ENCODE measurements at regions not wholly inside any gene's neighbourhood (a gene's known extent, or its start where the extent isn't known, plus 50 kb on each side); places are given as distances from the start of the nearest gene placed in this dataset.

DNA sequence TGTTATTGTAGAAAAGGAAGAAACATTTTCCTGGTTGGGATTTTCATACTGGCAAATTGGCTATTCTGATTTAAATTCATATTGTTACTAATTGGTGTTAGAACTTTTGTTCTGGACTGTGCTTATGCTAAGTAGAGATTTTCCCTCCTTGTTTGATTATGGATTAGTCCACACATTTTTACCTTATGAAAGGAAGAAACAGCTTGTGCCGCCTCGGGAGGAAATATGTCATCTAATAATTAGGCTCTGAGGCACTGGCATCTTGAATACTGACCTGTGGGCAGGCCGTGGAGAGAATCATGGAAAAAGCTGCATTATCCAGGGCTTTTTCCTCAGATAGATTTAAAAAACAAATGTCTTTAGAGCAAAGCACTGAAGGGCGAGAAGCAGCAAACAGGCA is 344.3 kb upstream of the TBL1XR1 start:
- peaks cover 59% of the 10 kb centered on the region for H3K4me1 ChIP-seq (ENCODE audit: low read length)
- H3K36me3 ChIP-seq (replicated peaks; ENCODE audit: insufficient read depth, low read length): no peaks in the 10 kb centered on the region
- no peak overlapping the region for H2AFZ ChIP-seq (ENCODE audit: low read length)
- no peak overlapping the region for H3K27ac ChIP-seq (ENCODE audit: low read length)
- H3F3A ChIP-seq (ENCODE audit: insufficient read depth, low read length): peaks cover 36% of the 10 kb centered on the region
- H3K79me2 ChIP-seq (ENCODE audit: low read length): no peaks in the 10 kb centered on the region
- no peak for TF ChIP-seq EZH2phosphoT487 (IDR thresholded peaks at IDR 0.05; ENCODE audit: low read length)
- peak overlapping the region; percentile 5; the same call in 1 of the 2 replicates for H3K4me2 ChIP-seq (ENCODE audit: low read depth, low read length)
- H4K20me1 ChIP-seq (ENCODE audit: insufficient read depth, low read length): no peaks in the 10 kb centered on the region
- H3K4me3 ChIP-seq (ENCODE audit: low read length): no peak overlapping the region
- no peak for DNase-seq
- H3K9me3 ChIP-seq (replicated peaks; ENCODE audit: insufficient read depth, low read length): no peaks in the 10 kb centered on the region
- H3K9ac ChIP-seq (ENCODE audit: low read length): no peak overlapping the region
- H3K9me2 ChIP-seq (replicated peaks; ENCODE audit: insufficient read depth, low read length): no peaks in the 10 kb centered on the region
- H3K27me3 ChIP-seq (replicated peaks; ENCODE audit: insufficient read depth, low read length): no peaks in the 10 kb centered on the region

DNA sequence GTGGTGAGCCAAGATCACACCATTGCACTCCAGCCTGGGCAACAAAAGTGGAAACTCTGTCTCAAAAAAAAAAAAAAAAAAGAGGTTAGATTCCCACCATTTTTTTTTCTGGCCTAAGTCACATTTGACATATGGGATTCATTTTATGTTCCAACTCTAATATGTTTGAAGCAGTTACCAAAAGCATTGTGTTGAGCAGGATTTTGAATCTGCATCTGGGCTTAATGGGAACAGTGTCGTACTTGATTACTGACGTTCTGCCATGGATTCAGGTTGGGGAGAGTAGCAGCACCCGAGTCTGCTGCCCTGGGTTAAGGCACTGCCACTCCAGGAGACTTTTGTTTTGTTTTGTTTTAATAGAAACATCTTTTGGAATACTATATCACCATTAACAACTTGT is 348.7 kb upstream of the TBL1XR1 start:
- DNase-seq: no peak
- no peaks in the 10 kb centered on the region for H3F3A ChIP-seq (ENCODE audit: insufficient read depth, low read length)
- H3K36me3 ChIP-seq (replicated peaks; ENCODE audit: insufficient read depth, low read length): no peaks in the 10 kb centered on the region
- no peak overlapping the region for H3K9ac ChIP-seq (ENCODE audit: low read length)
- H3K79me2 ChIP-seq (ENCODE audit: low read length): no peaks in the 10 kb centered on the region
- H3K4me2 ChIP-seq (ENCODE audit: low read depth, low read length): no peak overlapping the region
- H3K27me3 ChIP-seq (replicated peaks; ENCODE audit: insufficient read depth, low read length): no peaks in the 10 kb centered on the region
- no peaks in the 10 kb centered on the region for H4K20me1 ChIP-seq (ENCODE audit: insufficient read depth, low read length)
- TF ChIP-seq, protein P1, sequence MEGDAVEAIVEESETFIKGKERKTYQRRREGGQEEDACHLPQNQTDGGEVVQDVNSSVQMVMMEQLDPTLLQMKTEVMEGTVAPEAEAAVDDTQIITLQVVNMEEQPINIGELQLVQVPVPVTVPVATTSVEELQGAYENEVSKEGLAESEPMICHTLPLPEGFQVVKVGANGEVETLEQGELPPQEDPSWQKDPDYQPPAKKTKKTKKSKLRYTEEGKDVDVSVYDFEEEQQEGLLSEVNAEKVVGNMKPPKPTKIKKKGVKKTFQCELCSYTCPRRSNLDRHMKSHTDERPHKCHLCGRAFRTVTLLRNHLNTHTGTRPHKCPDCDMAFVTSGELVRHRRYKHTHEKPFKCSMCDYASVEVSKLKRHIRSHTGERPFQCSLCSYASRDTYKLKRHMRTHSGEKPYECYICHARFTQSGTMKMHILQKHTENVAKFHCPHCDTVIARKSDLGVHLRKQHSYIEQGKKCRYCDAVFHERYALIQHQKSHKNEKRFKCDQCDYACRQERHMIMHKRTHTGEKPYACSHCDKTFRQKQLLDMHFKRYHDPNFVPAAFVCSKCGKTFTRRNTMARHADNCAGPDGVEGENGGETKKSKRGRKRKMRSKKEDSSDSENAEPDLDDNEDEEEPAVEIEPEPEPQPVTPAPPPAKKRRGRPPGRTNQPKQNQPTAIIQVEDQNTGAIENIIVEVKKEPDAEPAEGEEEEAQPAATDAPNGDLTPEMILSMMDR (IDR thresholded peaks at IDR 0.05; ENCODE audit: low read length): no peak
- no peak for TF ChIP-seq EZH2 (optimal IDR thresholded peaks at IDR 0.05; ENCODE audit: low read depth, low read length)
- no peak for TF ChIP-seq EZH2phosphoT487 (IDR thresholded peaks at IDR 0.05; ENCODE audit: low read length)
- H3K4me1 ChIP-seq (ENCODE audit: low read length): peaks cover 23% of the 10 kb centered on the region
- H2AFZ ChIP-seq (ENCODE audit: low read length): no peak overlapping the region
- no peaks in the 10 kb centered on the region for H3K9me2 ChIP-seq (replicated peaks; ENCODE audit: insufficient read depth, low read length)
- no peak overlapping the region for H3K4me3 ChIP-seq (ENCODE audit: low read length)
- no peak overlapping the region for H3K27ac ChIP-seq (ENCODE audit: low read length)
- no peaks in the 10 kb centered on the region for H3K9me3 ChIP-seq (replicated peaks; ENCODE audit: insufficient read depth, low read length)

DNA sequence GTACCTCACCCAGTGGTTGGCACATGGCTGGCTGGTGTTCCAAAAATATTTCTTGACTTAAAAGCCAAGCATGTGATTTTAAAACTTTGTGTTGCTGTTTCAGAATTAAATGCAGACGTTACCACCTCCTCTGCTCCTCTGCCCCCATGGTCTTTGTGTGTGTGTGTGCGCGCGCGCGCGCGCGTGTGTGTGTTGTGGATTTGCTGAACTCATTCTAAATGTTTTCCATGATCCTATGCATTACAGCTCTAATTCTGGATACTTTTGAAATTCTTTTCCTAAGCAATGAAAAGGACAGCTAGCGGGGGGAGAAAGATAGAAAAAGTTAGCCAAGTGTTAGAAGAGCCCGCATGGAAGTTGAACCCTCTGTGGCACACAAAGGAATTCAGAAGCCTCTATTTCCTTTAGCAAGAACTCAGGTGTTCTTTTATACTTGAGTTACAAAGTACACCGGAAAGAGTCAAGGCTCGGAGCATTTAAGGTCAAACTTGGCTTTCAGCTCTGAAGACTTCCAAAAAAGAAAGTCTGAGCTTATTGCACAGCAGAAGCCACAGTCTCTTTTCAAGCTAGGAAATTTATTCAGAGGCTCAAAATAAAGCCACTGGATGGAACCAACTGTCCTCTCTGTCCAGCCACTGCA is 350.5 kb upstream of the TBL1XR1 start:
- DNase-seq: no peak
- H4K20me1 ChIP-seq (ENCODE audit: insufficient read depth, low read length): no peaks in the 10 kb centered on the region
- no peaks in the 10 kb centered on the region for H3K27me3 ChIP-seq (replicated peaks; ENCODE audit: insufficient read depth, low read length)
- no peak overlapping the region for H3K4me2 ChIP-seq (ENCODE audit: low read depth, low read length)
- H3K36me3 ChIP-seq (replicated peaks; ENCODE audit: insufficient read depth, low read length): no peaks in the 10 kb centered on the region
- H3K79me2 ChIP-seq (ENCODE audit: low read length): no peaks in the 10 kb centered on the region
- H3K27ac ChIP-seq (ENCODE audit: low read length): no peak overlapping the region
- no peaks in the 10 kb centered on the region for H3K9me3 ChIP-seq (replicated peaks; ENCODE audit: insufficient read depth, low read length)
- H3K4me1 ChIP-seq (ENCODE audit: low read length): peaks cover 12% of the 10 kb centered on the region
- no peak overlapping the region for H3K9ac ChIP-seq (ENCODE audit: low read length)
- no peaks in the 10 kb centered on the region for H3K9me2 ChIP-seq (replicated peaks; ENCODE audit: insufficient read depth, low read length)
- H3K4me3 ChIP-seq (ENCODE audit: low read length): no peak overlapping the region
- H2AFZ ChIP-seq (ENCODE audit: low read length): no peak overlapping the region
- H3F3A ChIP-seq (ENCODE audit: insufficient read depth, low read length): no peaks in the 10 kb centered on the region
- no peak for TF ChIP-seq EZH2 (optimal IDR thresholded peaks at IDR 0.05; ENCODE audit: low read depth, low read length)
- TF ChIP-seq, protein P1 (IDR thresholded peaks at IDR 0.05; ENCODE audit: low read length): no peak
- no peak for TF ChIP-seq EZH2phosphoT487 (IDR thresholded peaks at IDR 0.05; ENCODE audit: low read length)

DNA sequence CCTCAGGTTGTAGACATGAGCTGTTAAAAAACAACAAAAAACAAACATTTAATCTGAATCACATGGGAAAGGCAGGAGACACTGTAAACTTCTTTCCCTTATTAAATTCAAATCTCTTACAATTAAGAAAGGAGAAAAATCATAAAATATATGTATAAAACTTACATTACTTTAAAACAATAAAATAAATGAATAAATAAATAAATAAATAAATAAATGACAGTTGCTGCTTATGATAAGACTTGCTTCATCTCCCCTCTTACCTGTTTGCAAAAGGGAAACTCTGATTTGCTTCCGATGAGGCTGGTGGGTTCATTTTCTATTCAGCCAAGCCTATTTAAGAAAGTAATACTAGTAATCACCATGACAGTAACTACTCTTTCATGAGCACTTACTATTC is 353.4 kb upstream of the TBL1XR1 start:
- Histone ChIP-seq H3K27ac (ENCODE audit: low read length) (no peak overlapping the region), H3K79me2 (ENCODE audit: low read length) (no peaks in the 10 kb centered on the region), H3K4me2 (ENCODE audit: low read depth, low read length) (no peak overlapping the region), H3K9me3 (replicated peaks; ENCODE audit: insufficient read depth, low read length) (no peaks in the 10 kb centered on the region), H3K4me1 (ENCODE audit: low read length) (peaks cover 29% of the 10 kb centered on the region), H3K36me3 (replicated peaks; ENCODE audit: insufficient read depth, low read length) (no peaks in the 10 kb centered on the region), H3K4me3 (ENCODE audit: low read length) (no peak overlapping the region), H3K27me3 (replicated peaks; ENCODE audit: insufficient read depth, low read length) (no peaks in the 10 kb centered on the region), H2AFZ (ENCODE audit: low read length) (no peak overlapping the region), H3F3A (ENCODE audit: insufficient read depth, low read length) (peaks cover 28% of the 10 kb centered on the region), H4K20me1 (ENCODE audit: insufficient read depth, low read length) (no peaks in the 10 kb centered on the region), H3K9me2 (replicated peaks; ENCODE audit: insufficient read depth, low read length) (no peaks in the 10 kb centered on the region), H3K9ac (ENCODE audit: low read length) (no peak overlapping the region)
- no peak for TF ChIP-seq EZH2phosphoT487 (IDR thresholded peaks at IDR 0.05; ENCODE audit: low read length)
- TF ChIP-seq, protein P1 (IDR thresholded peaks at IDR 0.05; ENCODE audit: low read length): no peak
- TF ChIP-seq EZH2 (optimal IDR thresholded peaks at IDR 0.05; ENCODE audit: low read depth, low read length): no peak
- no peak for DNase-seq

All from MM.1S (cell line).